ENCODE measurements at regions not wholly inside any gene's neighbourhood (a gene's known extent, or its start where the extent isn't known, plus 50 kb on each side); places are given as distances from the start of the nearest gene placed in this dataset.

DNA sequence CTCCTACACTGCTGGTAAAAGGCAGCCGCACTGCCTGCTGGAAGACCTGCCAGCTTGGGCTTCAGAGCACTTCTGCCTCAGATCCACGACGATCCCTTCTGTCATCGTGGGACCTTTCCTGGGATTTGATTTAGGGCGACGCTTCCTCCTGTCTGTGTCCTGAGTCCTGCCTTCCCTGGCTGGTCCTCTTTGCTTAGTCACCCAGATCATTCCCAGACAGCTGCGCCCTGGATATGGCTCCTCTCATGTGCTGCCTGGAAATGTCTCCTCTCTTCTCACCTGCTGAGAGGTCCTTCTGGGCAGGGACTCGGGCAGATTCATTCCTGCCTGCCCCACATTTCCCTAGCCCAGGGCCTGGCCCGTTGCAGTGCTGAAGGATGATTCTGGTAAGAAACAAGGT is 72.4 kb upstream of the POU3F1 start:
- intact Hi-C loops (cut with micrococcal nuclease) (no loop called here), in situ Hi-C loops (cut with MboI) (no loop called here)
- Histone ChIP-seq H3K27me3 (ENCODE audit: control insufficient read depth in 2 of 2, insufficient read depth in 2 of 2, low read length in 2 of 2) (peaks cover 48 to 83% of the 10 kb centered on the region in 2 experiments), H3K4me2 (ENCODE audit: insufficient read depth, low read length) (no peak overlapping the region), H3K36me3 (ENCODE audit: control insufficient read depth, insufficient read depth, low read length) (no peaks in the 10 kb centered on the region), H3K4me3 (no peak overlapping the region), H3K9ac (ENCODE audit: insufficient read depth in 1 of 2, low read depth in 2 of 2, low read length in 2 of 2) (no peak overlapping the region), H2AFZ (ENCODE audit: low read depth, low read length) (no peak overlapping the region), H4K20me1 (replicated peaks; ENCODE audit: control insufficient read depth, insufficient read depth, low read length) (peaks cover 8% of the 10 kb centered on the region; the same call in 1 of the 2 replicates), H3K9me3 (replicated peaks; ENCODE audit: control insufficient read depth, insufficient read depth, low read depth, low read length) (no peaks in the 10 kb centered on the region), H3K9me1 (ENCODE audit: control insufficient read depth, insufficient read depth, low read length) (no peaks in the 10 kb centered on the region), H3K79me2 (ENCODE audit: control insufficient read depth, insufficient read depth, low read length) (no peaks in the 10 kb centered on the region), H3K4me1 (replicated peaks in 1 of 2; ENCODE audit: control insufficient read depth in 2 of 2, insufficient read depth in 2 of 2, low read length in 2 of 2) (no peaks in the 10 kb centered on the region), H3K27ac (ENCODE audit: extremely low read depth, low read depth, low read length) (no peak overlapping the region)
- DNase-seq (ENCODE audit: extremely low read depth in 1 of 4, low spot score in 3 of 4) (no peak), ATAC-seq (no peak), FAIRE-seq (no peak)
- BruUV-seq (replicated peaks), result no TSS peak
- WGBS (ENCODE audit: insufficient coverage, low coverage, missing lambda C conversion rate), result 2% methylated on average over 9 of the region's 9 CpGs
- TF ChIP-seq MYNN (IDR thresholded peaks at IDR 0.05), result no peak
- no peak for TF ChIP-seq MYNN (CRISPR knock-in tag; IDR thresholded peaks at IDR 0.05)
- POLR2A ChIA-PET, result interaction anchor here (0.5 to 1.9 kb wide), 3 partner anchors 9 to 1297 kb away, joined by 3 to 5 read pairs (median 3); no protein-coding TSS in a partner anchor
- CTCF ChIA-PET (ENCODE audit: low intra/inter-chr PET ratio), result no interaction called here

DNA sequence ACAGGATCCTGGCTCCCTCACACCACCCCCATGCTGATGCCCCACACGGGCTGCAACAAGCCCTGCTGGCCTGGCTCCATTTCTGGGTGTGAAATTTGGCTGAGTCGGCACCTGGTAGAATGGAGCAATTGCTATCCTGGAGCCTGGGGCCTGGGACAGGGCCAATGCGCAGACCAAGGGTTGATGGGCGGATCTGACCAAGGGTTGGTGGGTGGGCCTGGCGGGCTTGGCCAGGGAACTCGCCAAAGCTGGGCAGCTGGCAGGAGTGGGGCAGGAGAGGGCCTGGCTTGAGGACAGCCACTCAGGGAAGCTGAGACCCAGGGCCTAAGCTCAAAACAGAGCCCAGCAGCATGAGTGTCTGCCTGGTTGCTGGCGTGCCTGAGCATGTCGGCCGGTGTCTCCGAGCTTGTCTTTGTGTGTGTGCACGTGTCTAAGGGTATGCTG is 70.9 kb upstream of the POU3F1 start:
- no TSS peak for BruUV-seq (replicated peaks)
- H3K4me3 ChIP-seq, result no peak overlapping the region
- H3K36me3 ChIP-seq (ENCODE audit: control insufficient read depth, insufficient read depth, low read length), result no peaks in the 10 kb centered on the region
- no peak overlapping the region for H2AFZ ChIP-seq (ENCODE audit: low read depth, low read length)
- ChIA-PET POLR2A (no interaction called here), CTCF (ENCODE audit: low intra/inter-chr PET ratio) (no interaction called here)
- WGBS (ENCODE audit: insufficient coverage, low coverage, missing lambda C conversion rate), result 2% methylated on average over 11 of the region's 11 CpGs
- no peak for FAIRE-seq
- no peak overlapping the region for H3K4me2 ChIP-seq (ENCODE audit: insufficient read depth, low read length)
- H3K27ac ChIP-seq (ENCODE audit: extremely low read depth, low read depth, low read length), result no peak overlapping the region
- intact Hi-C loops (cut with micrococcal nuclease) (no loop called here), in situ Hi-C loops (cut with MboI) (no loop called here)
- no peaks in the 10 kb centered on the region for H3K4me1 ChIP-seq (replicated peaks in 1 of 2; ENCODE audit: control insufficient read depth in 2 of 2, insufficient read depth in 2 of 2, low read length in 2 of 2)
- DNase-seq (ENCODE audit: extremely low read depth in 1 of 4, low spot score in 3 of 4), result no peak
- no peak for ATAC-seq
- no peaks in the 10 kb centered on the region for H3K9me3 ChIP-seq (replicated peaks; ENCODE audit: control insufficient read depth, insufficient read depth, low read depth, low read length)
- H3K9me1 ChIP-seq (ENCODE audit: control insufficient read depth, insufficient read depth, low read length), result no peaks in the 10 kb centered on the region
- H3K79me2 ChIP-seq (ENCODE audit: control insufficient read depth, insufficient read depth, low read length), result no peaks in the 10 kb centered on the region
- H3K9ac ChIP-seq (ENCODE audit: insufficient read depth in 1 of 2, low read depth in 2 of 2, low read length in 2 of 2), result no peak overlapping the region; a peak in 1 of 4 replicates
- H4K20me1 ChIP-seq (replicated peaks; ENCODE audit: control insufficient read depth, insufficient read depth, low read length), result peaks cover 2% of the 10 kb centered on the region; the same call in 1 of the 2 replicates
- H3K27me3 ChIP-seq (ENCODE audit: control insufficient read depth in 2 of 2, insufficient read depth in 2 of 2, low read length in 2 of 2), result peaks cover 48 to 84% of the 10 kb centered on the region in 2 experiments
- TF ChIP-seq, protein P1, sequence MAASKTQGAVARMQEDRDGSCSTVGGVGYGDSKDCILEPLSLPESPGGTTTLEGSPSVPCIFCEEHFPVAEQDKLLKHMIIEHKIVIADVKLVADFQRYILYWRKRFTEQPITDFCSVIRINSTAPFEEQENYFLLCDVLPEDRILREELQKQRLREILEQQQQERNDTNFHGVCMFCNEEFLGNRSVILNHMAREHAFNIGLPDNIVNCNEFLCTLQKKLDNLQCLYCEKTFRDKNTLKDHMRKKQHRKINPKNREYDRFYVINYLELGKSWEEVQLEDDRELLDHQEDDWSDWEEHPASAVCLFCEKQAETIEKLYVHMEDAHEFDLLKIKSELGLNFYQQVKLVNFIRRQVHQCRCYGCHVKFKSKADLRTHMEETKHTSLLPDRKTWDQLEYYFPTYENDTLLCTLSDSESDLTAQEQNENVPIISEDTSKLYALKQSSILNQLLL (CRISPR knock-in tag; IDR thresholded peaks at IDR 0.05; ENCODE audit: borderline replicate concordance), result no peak
- TF ChIP-seq HIVEP1 (CRISPR knock-in tag; IDR thresholded peaks at IDR 0.05) (no peak), RUNX1 (IDR thresholded peaks at IDR 0.05; ENCODE audit: low read depth) (no peak), HCFC1 (IDR thresholded peaks at IDR 0.05; ENCODE audit: low read depth, low read length) (no peak), HNRNPUL1 (IDR thresholded peaks at IDR 0.05; ENCODE audit: low read length) (no peak), SRSF7 (optimal IDR thresholded peaks at IDR 0.05; ENCODE audit: low read depth, low read length) (no peak), TEAD1 (CRISPR knock-in tag; IDR thresholded peaks at IDR 0.05) (no peak)
- TF ChIP-seq, protein P2, sequence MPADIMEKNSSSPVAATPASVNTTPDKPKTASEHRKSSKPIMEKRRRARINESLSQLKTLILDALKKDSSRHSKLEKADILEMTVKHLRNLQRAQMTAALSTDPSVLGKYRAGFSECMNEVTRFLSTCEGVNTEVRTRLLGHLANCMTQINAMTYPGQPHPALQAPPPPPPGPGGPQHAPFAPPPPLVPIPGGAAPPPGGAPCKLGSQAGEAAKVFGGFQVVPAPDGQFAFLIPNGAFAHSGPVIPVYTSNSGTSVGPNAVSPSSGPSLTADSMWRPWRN (IDR thresholded peaks at IDR 0.05; ENCODE audit: low read depth), result no peak
- TF ChIP-seq, protein P3, sequence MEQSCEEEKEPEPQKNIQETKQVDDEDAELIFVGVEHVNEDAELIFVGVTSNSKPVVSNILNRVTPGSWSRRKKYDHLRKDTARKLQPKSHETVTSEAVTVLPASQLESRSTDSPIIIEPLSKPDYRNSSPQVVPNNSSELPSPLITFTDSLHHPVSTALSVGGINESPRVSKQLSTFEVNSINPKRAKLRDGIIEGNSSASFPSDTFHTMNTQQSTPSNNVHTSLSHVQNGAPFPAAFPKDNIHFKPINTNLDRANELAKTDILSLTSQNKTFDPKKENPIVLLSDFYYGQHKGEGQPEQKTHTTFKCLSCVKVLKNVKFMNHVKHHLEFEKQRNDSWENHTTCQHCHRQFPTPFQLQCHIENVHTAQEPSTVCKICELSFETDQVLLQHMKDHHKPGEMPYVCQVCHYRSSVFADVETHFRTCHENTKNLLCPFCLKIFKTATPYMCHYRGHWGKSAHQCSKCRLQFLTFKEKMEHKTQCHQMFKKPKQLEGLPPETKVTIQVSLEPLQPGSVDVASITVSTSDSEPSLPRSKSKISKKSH (CRISPR knock-in tag; IDR thresholded peaks at IDR 0.05), result no peak
- TF ChIP-seq, protein P4, sequence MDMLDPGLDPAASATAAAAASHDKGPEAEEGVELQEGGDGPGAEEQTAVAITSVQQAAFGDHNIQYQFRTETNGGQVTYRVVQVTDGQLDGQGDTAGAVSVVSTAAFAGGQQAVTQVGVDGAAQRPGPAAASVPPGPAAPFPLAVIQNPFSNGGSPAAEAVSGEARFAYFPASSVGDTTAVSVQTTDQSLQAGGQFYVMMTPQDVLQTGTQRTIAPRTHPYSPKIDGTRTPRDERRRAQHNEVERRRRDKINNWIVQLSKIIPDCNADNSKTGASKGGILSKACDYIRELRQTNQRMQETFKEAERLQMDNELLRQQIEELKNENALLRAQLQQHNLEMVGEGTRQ (CRISPR knock-in tag; IDR thresholded peaks at IDR 0.05), result no peak

Measured in K562 (cell line).